ENCODE measurements at regions not wholly inside any gene's neighbourhood (a gene's known extent, or its start where the extent isn't known, plus 50 kb on each side); places are given as distances from the start of the nearest gene placed in this dataset.

DNA sequence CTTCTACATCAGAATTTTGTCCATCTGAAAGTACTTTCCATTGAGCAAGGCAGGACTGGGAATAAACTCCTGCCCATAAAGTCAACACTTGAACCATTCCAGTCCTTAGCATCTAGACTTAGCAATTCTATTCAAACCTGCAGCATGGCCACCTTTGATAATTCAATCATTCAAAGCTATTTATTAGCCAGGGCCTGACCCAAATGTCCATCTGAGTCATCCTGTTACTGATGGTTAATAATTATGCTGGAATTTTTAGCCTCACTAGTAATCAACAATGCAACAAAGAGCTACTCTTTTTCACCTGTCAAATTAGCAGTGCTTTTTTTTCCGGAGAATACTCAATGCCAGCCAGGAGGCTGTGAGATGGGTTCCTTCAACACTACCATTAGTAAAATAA lies 72.7 kb upstream of the SNRK start:
- TF ChIP-seq, protein P1, sequence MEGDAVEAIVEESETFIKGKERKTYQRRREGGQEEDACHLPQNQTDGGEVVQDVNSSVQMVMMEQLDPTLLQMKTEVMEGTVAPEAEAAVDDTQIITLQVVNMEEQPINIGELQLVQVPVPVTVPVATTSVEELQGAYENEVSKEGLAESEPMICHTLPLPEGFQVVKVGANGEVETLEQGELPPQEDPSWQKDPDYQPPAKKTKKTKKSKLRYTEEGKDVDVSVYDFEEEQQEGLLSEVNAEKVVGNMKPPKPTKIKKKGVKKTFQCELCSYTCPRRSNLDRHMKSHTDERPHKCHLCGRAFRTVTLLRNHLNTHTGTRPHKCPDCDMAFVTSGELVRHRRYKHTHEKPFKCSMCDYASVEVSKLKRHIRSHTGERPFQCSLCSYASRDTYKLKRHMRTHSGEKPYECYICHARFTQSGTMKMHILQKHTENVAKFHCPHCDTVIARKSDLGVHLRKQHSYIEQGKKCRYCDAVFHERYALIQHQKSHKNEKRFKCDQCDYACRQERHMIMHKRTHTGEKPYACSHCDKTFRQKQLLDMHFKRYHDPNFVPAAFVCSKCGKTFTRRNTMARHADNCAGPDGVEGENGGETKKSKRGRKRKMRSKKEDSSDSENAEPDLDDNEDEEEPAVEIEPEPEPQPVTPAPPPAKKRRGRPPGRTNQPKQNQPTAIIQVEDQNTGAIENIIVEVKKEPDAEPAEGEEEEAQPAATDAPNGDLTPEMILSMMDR (IDR thresholded peaks at IDR 0.05) = no peak
- TF ChIP-seq JUND (IDR thresholded peaks at IDR 0.05) (no peak), TCF12 (IDR thresholded peaks at IDR 0.05) (no peak), POLR2AphosphoS5 (IDR thresholded peaks at IDR 0.05; ENCODE audit: low read depth, low read length) (no peak), RFX5 (IDR thresholded peaks at IDR 0.05; ENCODE audit: low read length) (no peak), TAF1 (IDR thresholded peaks at IDR 0.05; ENCODE audit: borderline replicate concordance, low read depth, low read length) (no peak), RAD21 (IDR thresholded peaks at IDR 0.05; ENCODE audit: low read length) (no peak), SMC3 (IDR thresholded peaks at IDR 0.05; ENCODE audit: low read depth, low read length) (no peak), GABPA (IDR thresholded peaks at IDR 0.05; ENCODE audit: low read depth) (no peak), YY1 (IDR thresholded peaks at IDR 0.05; ENCODE audit: low read depth) (no peak), SIN3A (IDR thresholded peaks at IDR 0.05; ENCODE audit: borderline replicate concordance, low read depth, low read length) (no peak)
